Tibial nerve (tissue), 4 donors: ENCODE measurements at regions not wholly inside any gene's neighbourhood (a gene's known extent, or its start where the extent isn't known, plus 50 kb on each side); places are given as distances from the start of the nearest gene placed in this dataset.

Source experiments
- DNase-seq, 2 donors: peaks; one replicate each; pipeline ENCODE4 v3.0.0-alpha.2; 2019; ENCODE audit warnings: low spot score in 2 of 2
- H3K27ac ChIP-seq, 4 donors: fragments of 200-600 bp; sonication (generic) in 3 of 4; one replicate each; pipeline ENCODE4 v1.5.1; 2017 to 2019; ENCODE audit warnings: mild to moderate bottlenecking in 1 of 4
- H3K27me3 ChIP-seq, 2 donors: fragments of 200-600 bp; sonication (generic) in 1 of 2; one replicate each; pipeline versions ENCODE4 v1.5.1 to v1.6.0; 2017 to 2019
- H3K36me3 ChIP-seq, 3 donors: fragments of 200-600 bp; sonication (generic); one replicate each; pipeline ENCODE4 v1.5.1; 2018 to 2019
- H3K4me1 ChIP-seq, 4 donors: fragments of 200-600 bp; sonication (generic) in 3 of 4; one replicate each; pipeline ENCODE4 v1.5.1; 2017 to 2019
- H3K4me3 ChIP-seq, 4 donors: fragments of 200-600 bp; sonication (generic) in 3 of 4; one replicate each; pipeline ENCODE4 v1.5.1; 2017 to 2019; ENCODE audit warnings: mild to moderate bottlenecking in 1 of 4, moderate library complexity in 1 of 4
- H3K9me3 ChIP-seq, 4 donors: fragments of 200-600 bp; sonication (generic) in 3 of 4; one replicate each; pipeline ENCODE4 v1.5.1; 2017 to 2019
- EP300 ChIP-seq, 2 donors: sonication (generic); formaldehyde crosslinking; IDR thresholded peaks; one replicate each; pipeline ENCODE4 v1.6.1; 2017; ENCODE audit warnings: antibody characterized with exemption in 2 of 2, mild to moderate bottlenecking in 1 of 2
- POLR2A ChIP-seq, 2 donors: fragments of 450-650 bp; IDR thresholded peaks; one replicate each; pipeline ENCODE4 v1.6.1; 2017; ENCODE audit warnings: antibody characterized with exemption in 2 of 2, mild to moderate bottlenecking in 2 of 2, moderate library complexity in 2 of 2
- WGBS, 2 donors: methylation state at CpG; one replicate each; pipeline ENCODE4 v1.1.5; 2018; 5-methylcytosine and 5-hydroxymethylcytosine counted together
- TF ChIP-seq, protein P1 (sequence below), 5 experiments: fragments of 200-600 bp in 3 of 5; fragments of 450-650 bp in 2 of 5; sonication (generic) in 3 of 5; IDR thresholded peaks; one replicate each; pipeline ENCODE4 v1.5.1; 2016 to 2019; ENCODE audit warnings: antibody characterized with exemption in 5 of 5, mild to moderate bottlenecking in 3 of 5, moderate library complexity in 2 of 5

GRCh38 chr21:15495965-15496364, 233.8 kb upstream of the USP25 start:
- WGBS, 2 donors, result 75 to 79% methylated on average over 3 of the region's 3 CpGs
- Histone ChIP-seq H3K27me3 (no peaks in the 10 kb centered on the region), H3K4me3 (no peak overlapping the region), H3K36me3 (no peaks in the 10 kb centered on the region), H3K27ac (no peak overlapping the region), H3K4me1 (no peaks in the 10 kb centered on the region), H3K9me3 (no peaks in the 10 kb centered on the region)
- DNase-seq, result no peak
- TF ChIP-seq EP300 (IDR thresholded peaks at IDR 0.05), result no peak
- no peak for TF ChIP-seq POLR2A (IDR thresholded peaks at IDR 0.05)
- TF ChIP-seq, protein P1, sequence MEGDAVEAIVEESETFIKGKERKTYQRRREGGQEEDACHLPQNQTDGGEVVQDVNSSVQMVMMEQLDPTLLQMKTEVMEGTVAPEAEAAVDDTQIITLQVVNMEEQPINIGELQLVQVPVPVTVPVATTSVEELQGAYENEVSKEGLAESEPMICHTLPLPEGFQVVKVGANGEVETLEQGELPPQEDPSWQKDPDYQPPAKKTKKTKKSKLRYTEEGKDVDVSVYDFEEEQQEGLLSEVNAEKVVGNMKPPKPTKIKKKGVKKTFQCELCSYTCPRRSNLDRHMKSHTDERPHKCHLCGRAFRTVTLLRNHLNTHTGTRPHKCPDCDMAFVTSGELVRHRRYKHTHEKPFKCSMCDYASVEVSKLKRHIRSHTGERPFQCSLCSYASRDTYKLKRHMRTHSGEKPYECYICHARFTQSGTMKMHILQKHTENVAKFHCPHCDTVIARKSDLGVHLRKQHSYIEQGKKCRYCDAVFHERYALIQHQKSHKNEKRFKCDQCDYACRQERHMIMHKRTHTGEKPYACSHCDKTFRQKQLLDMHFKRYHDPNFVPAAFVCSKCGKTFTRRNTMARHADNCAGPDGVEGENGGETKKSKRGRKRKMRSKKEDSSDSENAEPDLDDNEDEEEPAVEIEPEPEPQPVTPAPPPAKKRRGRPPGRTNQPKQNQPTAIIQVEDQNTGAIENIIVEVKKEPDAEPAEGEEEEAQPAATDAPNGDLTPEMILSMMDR (IDR thresholded peaks at IDR 0.05), result no peak

GRCh38 chr21:15496911-15497310, 232.9 kb upstream of the USP25 start:
- 66 to 73% methylated on average over 2 of the region's 2 CpGs for WGBS, 2 donors
- no peak for DNase-seq
- TF ChIP-seq EP300 (IDR thresholded peaks at IDR 0.05), result peak in 1 of 2 donors; percentile 23
- TF ChIP-seq, protein P1 (IDR thresholded peaks at IDR 0.05), result no peak
- H3K27ac ChIP-seq, result no peak overlapping the region
- no peaks in the 10 kb centered on the region for H3K36me3 ChIP-seq
- H3K27me3 ChIP-seq, result no peaks in the 10 kb centered on the region
- no peak overlapping the region for H3K4me3 ChIP-seq
- no peaks in the 10 kb centered on the region for H3K4me1 ChIP-seq
- no peaks in the 10 kb centered on the region for H3K9me3 ChIP-seq

- Histone ChIP-seq H3K27ac (no peak overlapping the region), H3K36me3 (no peaks in the 10 kb centered on the region), H3K9me3 (no peaks in the 10 kb centered on the region), H3K27me3 (no peaks in the 10 kb centered on the region), H3K4me3 (no peak overlapping the region), H3K4me1 (no peaks in the 10 kb centered on the region)
- no peak for DNase-seq
- TF ChIP-seq EP300 (IDR thresholded peaks at IDR 0.05), result no peak
- TF ChIP-seq, protein P1 (IDR thresholded peaks at IDR 0.05), result no peak
- no peak for TF ChIP-seq POLR2A (IDR thresholded peaks at IDR 0.05)
These were observed 231.3 kb upstream of the USP25 start for GRCh38 chr21:15498455-15498854.

DNA sequence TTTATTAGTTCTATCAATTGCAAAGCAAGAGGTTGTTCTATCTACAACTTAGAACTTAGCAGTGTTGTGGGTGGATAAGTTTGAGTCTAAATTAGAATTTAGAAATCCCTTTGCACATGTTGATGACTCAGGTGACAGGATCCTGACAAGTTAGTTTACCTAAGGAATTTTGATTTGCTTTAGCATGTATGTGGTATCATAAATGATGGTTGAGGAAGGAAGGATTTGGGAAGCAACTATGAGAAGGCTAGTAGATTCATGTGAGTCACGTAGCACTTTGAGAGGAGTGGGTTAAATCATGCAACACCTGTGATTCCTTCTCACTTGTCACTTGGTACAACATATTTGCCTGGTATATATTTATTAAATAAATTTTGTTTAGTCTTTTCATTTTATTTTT, 223.7 kb upstream of the USP25 start:
- TF ChIP-seq POLR2A (IDR thresholded peaks at IDR 0.05), result no peak
- TF ChIP-seq, protein P1 (IDR thresholded peaks at IDR 0.05), result no peak
- no peak for DNase-seq
- no peaks in the 10 kb centered on the region for H3K9me3 ChIP-seq
- no peak overlapping the region for H3K27ac ChIP-seq
- no peak overlapping the region for H3K4me3 ChIP-seq
- no peaks in the 10 kb centered on the region for H3K4me1 ChIP-seq
- no peaks in the 10 kb centered on the region for H3K36me3 ChIP-seq
- no peaks in the 10 kb centered on the region for H3K27me3 ChIP-seq
- WGBS, 2 donors, result 97 to 98% methylated on average over 1 of the region's 1 CpG

GRCh38 chr21:15508554-15508953, 221.2 kb upstream of the USP25 start:
- no peak for DNase-seq
- no peak overlapping the region for H3K27ac ChIP-seq
- TF ChIP-seq POLR2A (IDR thresholded peaks at IDR 0.05) (no peak), EP300 (IDR thresholded peaks at IDR 0.05) (no peak)
- TF ChIP-seq, protein P1 (IDR thresholded peaks at IDR 0.05), result no peak
- no peaks in the 10 kb centered on the region for H3K27me3 ChIP-seq
- no peaks in the 10 kb centered on the region for H3K9me3 ChIP-seq
- no peaks in the 10 kb centered on the region for H3K4me1 ChIP-seq
- no peaks in the 10 kb centered on the region for H3K36me3 ChIP-seq
- 56 to 60% methylated on average over 3 of the region's 3 CpGs for WGBS, 2 donors
- no peak overlapping the region for H3K4me3 ChIP-seq
